Lung (tissue), 11 donors: ENCODE measurements at regions not wholly inside any gene's neighbourhood (a gene's known extent, or its start where the extent isn't known, plus 50 kb on each side); places are given as distances from the start of the nearest gene placed in this dataset.

Experiments used
- ATAC-seq: fragments of 200-7000 bp; cut with Tn5 transposase; one replicate; pipeline ENCODE4 v1.9.1; 2020; ENCODE audit warnings: moderate number of reproducible peaks; ENCODE audit not compliant: insufficient read depth, low FRiP score
- DNase-seq, 3 donors: peaks; one replicate each; pipeline ENCODE4 v3.0.0-alpha.2; 2013 to 2017
- H3K27ac ChIP-seq, 2 donors: one replicate each; pipeline ENCODE4 v1.5.1; 2013; ENCODE audit warnings: mild to moderate bottlenecking in 2 of 2, moderate library complexity in 2 of 2, control low read depth in 1 of 2, inconsistent platforms in 1 of 2, low read depth in 1 of 2, low read length in 1 of 2
- H3K27me3 ChIP-seq, 3 donors: one replicate each; pipeline ENCODE4 v1.5.1; 2013; ENCODE audit warnings: low read length in 2 of 3; ENCODE audit not compliant: control insufficient read depth in 3 of 3, insufficient read depth in 3 of 3
- H3K36me3 ChIP-seq, 4 donors: one replicate each; pipeline ENCODE4 v1.5.1; 2013; ENCODE audit warnings: low read length in 4 of 4, mild to moderate bottlenecking in 1 of 4, moderate library complexity in 1 of 4; ENCODE audit not compliant: control insufficient read depth in 4 of 4, insufficient read depth in 4 of 4
- H3K4me1 ChIP-seq, 5 donors: one replicate each; pipeline ENCODE4 v1.5.1; 2013; ENCODE audit warnings: low read length in 5 of 5, mild to moderate bottlenecking in 2 of 5, moderate library complexity in 1 of 5; ENCODE audit not compliant: control insufficient read depth in 5 of 5, insufficient read depth in 5 of 5
- H3K4me3 ChIP-seq: one replicate; pipeline ENCODE4 v1.5.1; 2013; ENCODE audit warnings: mild to moderate bottlenecking, control low read depth, moderate library complexity
- H3K9ac ChIP-seq, 2 donors: one replicate each; pipeline ENCODE4 v1.5.1; 2013; ENCODE audit warnings: low read length in 2 of 2, control low read depth in 1 of 2; ENCODE audit not compliant: insufficient read depth in 1 of 2
- H3K9me3 ChIP-seq, 4 donors: one replicate each; pipeline ENCODE4 v1.5.1; 2013; ENCODE audit warnings: low read length in 3 of 4, mild to moderate bottlenecking in 1 of 4, moderate library complexity in 1 of 4; ENCODE audit not compliant: control insufficient read depth in 4 of 4, insufficient read depth in 3 of 4
- WGBS, 2 donors: extraction: QIAGEN DNeasy Blood & Tissue Kit; methylation state at CpG; one replicate each; pipeline ENCODE4 v1.1.7; 2013; 5-methylcytosine and 5-hydroxymethylcytosine counted together
- TF ChIP-seq, protein P1 (sequence below): IDR thresholded peaks from 2 replicates; pipeline ENCODE4 v1.5.1; 2012; ENCODE audit warnings: mild to moderate bottlenecking; ENCODE audit errors: control extremely low read depth, extremely low read depth
- donor health status: control.
- donor health status: control.
- donor health status: Bipolar disorder and iron deficiency.
- donor health status: healthy.
- donor health status: DM: yes; HTN: yes; CAD: no.

GRCh38 chr12:4978737-4979136 lies 64.9 kb upstream of the KCNA5 start:
- no peak overlapping the region for H3K4me3 ChIP-seq
- H3K9ac ChIP-seq, result no peak overlapping the region
- no peak for ATAC-seq
- H3K27ac ChIP-seq, result no peak overlapping the region
- no peak for DNase-seq
- H3K4me1 ChIP-seq, result peaks cover 0 to 1% (median 0%) of the 10 kb centered on the region in 5 donors
- peaks cover 0 to 34% (median 6%) of the 10 kb centered on the region in 3 donors for H3K27me3 ChIP-seq
- H3K36me3 ChIP-seq, result no peaks in the 10 kb centered on the region
- TF ChIP-seq, protein P1, sequence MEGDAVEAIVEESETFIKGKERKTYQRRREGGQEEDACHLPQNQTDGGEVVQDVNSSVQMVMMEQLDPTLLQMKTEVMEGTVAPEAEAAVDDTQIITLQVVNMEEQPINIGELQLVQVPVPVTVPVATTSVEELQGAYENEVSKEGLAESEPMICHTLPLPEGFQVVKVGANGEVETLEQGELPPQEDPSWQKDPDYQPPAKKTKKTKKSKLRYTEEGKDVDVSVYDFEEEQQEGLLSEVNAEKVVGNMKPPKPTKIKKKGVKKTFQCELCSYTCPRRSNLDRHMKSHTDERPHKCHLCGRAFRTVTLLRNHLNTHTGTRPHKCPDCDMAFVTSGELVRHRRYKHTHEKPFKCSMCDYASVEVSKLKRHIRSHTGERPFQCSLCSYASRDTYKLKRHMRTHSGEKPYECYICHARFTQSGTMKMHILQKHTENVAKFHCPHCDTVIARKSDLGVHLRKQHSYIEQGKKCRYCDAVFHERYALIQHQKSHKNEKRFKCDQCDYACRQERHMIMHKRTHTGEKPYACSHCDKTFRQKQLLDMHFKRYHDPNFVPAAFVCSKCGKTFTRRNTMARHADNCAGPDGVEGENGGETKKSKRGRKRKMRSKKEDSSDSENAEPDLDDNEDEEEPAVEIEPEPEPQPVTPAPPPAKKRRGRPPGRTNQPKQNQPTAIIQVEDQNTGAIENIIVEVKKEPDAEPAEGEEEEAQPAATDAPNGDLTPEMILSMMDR, result no peak
- H3K9me3 ChIP-seq, result no peaks in the 10 kb centered on the region
- 47 to 63% methylated on average over 6 of the region's 6 CpGs for WGBS, 2 donors

DNA sequence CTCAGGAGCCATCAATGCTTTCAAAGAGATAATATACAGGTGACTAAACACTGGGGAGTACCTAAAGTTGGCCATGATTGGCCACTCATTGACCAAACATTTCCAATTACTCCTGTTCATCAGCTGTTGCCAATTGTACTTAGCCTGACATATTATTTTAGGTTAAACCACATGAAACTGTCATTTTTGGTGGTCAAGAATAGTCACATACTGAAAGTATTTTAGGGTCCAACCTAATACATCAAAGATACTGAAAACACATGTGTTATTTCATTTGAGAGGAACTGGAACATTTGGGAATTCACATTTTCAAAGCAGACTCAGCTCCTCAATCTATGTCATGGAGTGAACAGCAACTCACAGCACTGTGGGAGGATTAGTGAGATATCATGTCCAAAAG lies 63.9 kb upstream of the KCNA5 start:
- Histone ChIP-seq H3K36me3 (no peaks in the 10 kb centered on the region), H3K9me3 (no peaks in the 10 kb centered on the region), H3K27ac (no peak overlapping the region), H3K27me3 (peaks cover 0 to 33% (median 11%) of the 10 kb centered on the region in 3 donors), H3K4me1 (no peaks in the 10 kb centered on the region), H3K9ac (no peak overlapping the region), H3K4me3 (no peak overlapping the region)
- DNase-seq, result no peak
- no peak for ATAC-seq
- TF ChIP-seq, protein P1, result no peak

DNA sequence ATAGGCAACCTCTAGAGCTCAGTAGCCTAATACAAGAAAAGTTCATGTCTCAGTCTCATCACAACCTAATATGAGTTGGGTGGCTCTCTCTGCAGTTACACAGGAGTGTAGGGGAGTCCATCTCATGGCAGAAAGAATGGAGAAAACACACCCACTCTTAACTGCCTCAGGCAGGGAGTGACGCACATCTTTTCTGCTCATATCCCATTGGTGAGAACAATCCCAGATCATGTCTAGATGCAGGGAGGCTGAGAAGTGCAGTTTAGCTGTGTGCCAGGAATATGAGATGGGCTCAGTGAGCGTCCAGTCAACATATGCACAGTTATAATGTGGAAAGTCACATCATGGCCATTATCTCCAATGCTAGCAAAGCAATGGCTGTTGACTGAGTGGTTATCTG lies 59.3 kb upstream of the KCNA5 start:
- DNase-seq (no peak), ATAC-seq (no peak)
- Histone ChIP-seq H3K4me3 (no peak overlapping the region), H3K4me1 (no peaks in the 10 kb centered on the region), H3K9me3 (peaks cover 0 to 6% (median 0%) of the 10 kb centered on the region in 4 donors), H3K27me3 (peaks cover 0 to 36% (median 8%) of the 10 kb centered on the region in 3 donors), H3K27ac (no peak overlapping the region), H3K9ac (no peak overlapping the region), H3K36me3 (no peaks in the 10 kb centered on the region)
- WGBS, 2 donors, result 83 to 86% methylated on average over 2 of the region's 2 CpGs
- TF ChIP-seq, protein P1, result no peak

- Histone ChIP-seq H3K27me3 (peaks cover 0 to 30% (median 8%) of the 10 kb centered on the region in 3 donors), H3K36me3 (no peaks in the 10 kb centered on the region), H3K27ac (no peak overlapping the region), H3K9me3 (peaks cover 0 to 6% (median 0%) of the 10 kb centered on the region in 4 donors), H3K4me3 (no peak overlapping the region), H3K9ac (no peak overlapping the region), H3K4me1 (no peaks in the 10 kb centered on the region)
- WGBS, 2 donors, result 64 to 86% methylated on average over 7 of the region's 7 CpGs
- no peak for DNase-seq
- ATAC-seq, result no peak
- TF ChIP-seq, protein P1, result no peak
Measured at GRCh38 chr12:4984971-4985370, 58.7 kb upstream of the KCNA5 start.
